ENCODE measurements at regions not wholly inside any gene's neighbourhood (a gene's known extent, or its start where the extent isn't known, plus 50 kb on each side); places are given as distances from the start of the nearest gene placed in this dataset.

DNA sequence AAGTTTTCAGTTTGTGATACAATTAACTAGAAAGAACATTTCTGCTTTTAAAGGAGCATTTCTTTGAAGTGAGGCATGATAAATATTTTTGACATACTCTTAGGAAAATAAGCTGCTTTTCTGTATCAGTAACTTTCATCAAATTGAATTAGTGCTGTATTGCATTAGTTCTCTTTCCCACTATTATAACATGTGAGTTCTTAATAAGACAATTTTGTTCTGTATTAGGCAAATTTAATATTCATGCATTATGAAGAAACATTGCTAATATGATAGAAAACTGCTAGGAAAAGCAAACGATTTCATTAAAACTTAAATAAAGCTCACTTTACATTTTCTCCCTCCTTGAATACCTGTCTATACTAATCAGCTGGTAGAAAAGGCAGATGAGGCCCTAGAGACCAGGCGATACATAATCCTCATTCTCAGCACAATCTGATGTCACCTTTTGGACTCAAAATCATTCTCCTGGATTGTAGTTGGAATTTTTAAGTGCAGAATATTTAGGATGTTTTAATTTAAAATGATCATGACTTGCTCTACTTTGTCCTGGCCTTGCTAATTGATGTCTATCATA lies 1636.8 kb downstream of the PCDH9 start:
- H3K14ac ChIP-seq (ENCODE audit: insufficient read depth, low read length): no peak overlapping the region
- H3K4me2 ChIP-seq (ENCODE audit: insufficient read depth, insufficient read length, low read length): no peak overlapping the region
- Mint-ChIP-seq H3K4me1 (no peaks in the 10 kb centered on the region), H3K4me3 (no peak overlapping the region), H3K9me3 (peaks cover 10 to 14% of the 10 kb centered on the region in 2 experiments), H3K27me3 (ENCODE audit: low read depth) (peaks cover 17% of the 10 kb centered on the region), H3K36me3 (ENCODE audit: insufficient read depth in 1 of 3, low read depth in 3 of 3) (peaks cover 0 to 11% (median 5%) of the 10 kb centered on the region in 3 experiments; a peak in 3 of 7 replicates), H3K27ac (no peak overlapping the region)
- no peak overlapping the region for H4K5ac ChIP-seq (ENCODE audit: insufficient read length, low read depth, low read length)
- H4K8ac ChIP-seq (replicated peaks; ENCODE audit: insufficient read length, low read depth, low read length): no peak overlapping the region
- H3K9me3 ChIP-seq (ENCODE audit: control insufficient read depth, low read depth, low read length): no peaks in the 10 kb centered on the region
- TF ChIP-seq, protein P1, sequence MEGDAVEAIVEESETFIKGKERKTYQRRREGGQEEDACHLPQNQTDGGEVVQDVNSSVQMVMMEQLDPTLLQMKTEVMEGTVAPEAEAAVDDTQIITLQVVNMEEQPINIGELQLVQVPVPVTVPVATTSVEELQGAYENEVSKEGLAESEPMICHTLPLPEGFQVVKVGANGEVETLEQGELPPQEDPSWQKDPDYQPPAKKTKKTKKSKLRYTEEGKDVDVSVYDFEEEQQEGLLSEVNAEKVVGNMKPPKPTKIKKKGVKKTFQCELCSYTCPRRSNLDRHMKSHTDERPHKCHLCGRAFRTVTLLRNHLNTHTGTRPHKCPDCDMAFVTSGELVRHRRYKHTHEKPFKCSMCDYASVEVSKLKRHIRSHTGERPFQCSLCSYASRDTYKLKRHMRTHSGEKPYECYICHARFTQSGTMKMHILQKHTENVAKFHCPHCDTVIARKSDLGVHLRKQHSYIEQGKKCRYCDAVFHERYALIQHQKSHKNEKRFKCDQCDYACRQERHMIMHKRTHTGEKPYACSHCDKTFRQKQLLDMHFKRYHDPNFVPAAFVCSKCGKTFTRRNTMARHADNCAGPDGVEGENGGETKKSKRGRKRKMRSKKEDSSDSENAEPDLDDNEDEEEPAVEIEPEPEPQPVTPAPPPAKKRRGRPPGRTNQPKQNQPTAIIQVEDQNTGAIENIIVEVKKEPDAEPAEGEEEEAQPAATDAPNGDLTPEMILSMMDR (conservative IDR thresholded peaks at IDR 0.05): no peak
- H3K4me1 ChIP-seq (ENCODE audit: insufficient read depth, low read length): no peaks in the 10 kb centered on the region
- H3K27me3 ChIP-seq (ENCODE audit: insufficient read depth, low read length): no peaks in the 10 kb centered on the region
- H3K79me2 ChIP-seq (ENCODE audit: insufficient read depth, low read length): no peaks in the 10 kb centered on the region
- no peak overlapping the region for H3K18ac ChIP-seq (ENCODE audit: insufficient read length, low read depth, low read length)
- DNase-seq: no peak
- H3K9ac ChIP-seq (ENCODE audit: extremely low read depth, insufficient read length, low read length): no peak overlapping the region
- no peak overlapping the region for H2AFZ ChIP-seq (ENCODE audit: low read length)
- no peak overlapping the region for H2BK5ac ChIP-seq (ENCODE audit: insufficient read length, low read length)
- no peak overlapping the region for H3K56ac ChIP-seq (ENCODE audit: insufficient read length, low read depth, low read length)
- H3T11ph ChIP-seq (ENCODE audit: low read length): no peak overlapping the region
- no peaks in the 10 kb centered on the region for H3K79me1 ChIP-seq (ENCODE audit: insufficient read depth, low read depth, low read length, poor library complexity, severe bottlenecking)
- no peaks in the 10 kb centered on the region for H3K23me2 ChIP-seq (ENCODE audit: insufficient read length, low read depth, low read length, poor library complexity, severe bottlenecking)
- H3K27ac ChIP-seq (ENCODE audit: insufficient read length, low read depth, low read length): no peak overlapping the region
- H3K4ac ChIP-seq (ENCODE audit: low read depth, low read length): no peak overlapping the region
- WGBS (ENCODE audit: extremely low coverage, insufficient read length, low lambda C conversion rate): no CpG with 5 or more reads among the region's 2 CpGs
- no peak overlapping the region for H2BK15ac ChIP-seq (ENCODE audit: low read depth, low read length)
- no peak overlapping the region for H2BK120ac ChIP-seq (ENCODE audit: low read depth, low read length, poor library complexity, severe bottlenecking)
- H2BK12ac ChIP-seq (ENCODE audit: insufficient read length, low read depth, low read length): no peak overlapping the region
- H3K23ac ChIP-seq (ENCODE audit: insufficient read length, low read depth, low read length): no peak overlapping the region
- H2AK5ac ChIP-seq (ENCODE audit: insufficient read length, low read length): no peak overlapping the region
- H4K20me1 ChIP-seq (ENCODE audit: control insufficient read depth, insufficient read depth, insufficient read length): no peaks in the 10 kb centered on the region
- H2BK20ac ChIP-seq (ENCODE audit: low read depth, low read length, poor library complexity, severe bottlenecking): no peak overlapping the region
- no peak overlapping the region for H4K91ac ChIP-seq (ENCODE audit: insufficient read length, low read depth, low read length)
